ENCODE measurements at regions not wholly inside any gene's neighbourhood (a gene's known extent, or its start where the extent isn't known, plus 50 kb on each side); places are given as distances from the start of the nearest gene placed in this dataset.

DNA sequence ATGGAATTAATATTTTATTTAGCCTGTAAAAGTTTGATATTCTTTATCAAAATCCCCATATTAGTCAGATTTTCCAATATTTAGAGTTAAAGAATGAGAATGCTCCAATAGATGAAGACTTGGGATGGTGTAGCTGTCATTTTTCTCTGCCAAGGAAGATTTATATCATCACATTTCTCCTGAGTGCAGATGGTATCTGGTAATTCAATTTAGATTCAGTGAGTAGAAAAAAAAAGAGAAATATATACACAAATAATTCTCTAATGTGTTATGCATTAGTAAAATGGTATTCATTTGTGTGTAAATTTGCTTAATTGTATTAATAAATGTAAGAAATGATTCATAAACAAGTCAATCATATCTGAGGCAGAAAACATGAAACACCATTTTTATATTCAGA is 1508.7 kb upstream of the PCDH20 start:
- H3K4me3 Mint-ChIP-seq (ENCODE audit: unreplicated experiment): no peak overlapping the region

DNA sequence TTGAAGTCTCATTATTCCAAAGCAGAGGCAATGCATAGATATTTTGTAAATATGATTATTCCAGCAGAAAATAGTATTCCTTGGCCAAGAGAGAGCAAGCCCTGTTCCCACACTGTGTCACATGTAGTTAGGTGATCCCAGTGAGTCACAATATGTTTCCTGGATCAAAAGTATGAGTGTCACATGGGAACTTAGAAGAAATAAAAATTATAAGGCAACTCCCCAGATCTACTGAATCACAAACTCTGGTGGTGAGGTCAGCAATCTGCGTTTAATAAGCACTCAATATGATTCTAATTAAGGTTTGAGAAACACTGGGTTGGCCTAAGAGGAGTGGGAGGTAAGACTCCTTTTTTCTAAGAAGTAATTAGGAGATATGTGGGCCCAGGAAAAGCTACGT is 1504.5 kb upstream of the PCDH20 start:
- Mint-ChIP-seq H3K9me3 (ENCODE audit: low read depth) (no peaks in the 10 kb centered on the region), H3K4me3 (ENCODE audit: unreplicated experiment) (no peak overlapping the region), H3K36me3 (ENCODE audit: low read depth) (no peaks in the 10 kb centered on the region), H3K27ac (ENCODE audit: unreplicated experiment) (no peak overlapping the region), H3K4me1 (ENCODE audit: low read depth) (no peaks in the 10 kb centered on the region), H3K27me3 (ENCODE audit: low read depth) (no peaks in the 10 kb centered on the region)
- DNase-seq (ENCODE audit: low spot score): no peak
- TF ChIP-seq, protein P1, sequence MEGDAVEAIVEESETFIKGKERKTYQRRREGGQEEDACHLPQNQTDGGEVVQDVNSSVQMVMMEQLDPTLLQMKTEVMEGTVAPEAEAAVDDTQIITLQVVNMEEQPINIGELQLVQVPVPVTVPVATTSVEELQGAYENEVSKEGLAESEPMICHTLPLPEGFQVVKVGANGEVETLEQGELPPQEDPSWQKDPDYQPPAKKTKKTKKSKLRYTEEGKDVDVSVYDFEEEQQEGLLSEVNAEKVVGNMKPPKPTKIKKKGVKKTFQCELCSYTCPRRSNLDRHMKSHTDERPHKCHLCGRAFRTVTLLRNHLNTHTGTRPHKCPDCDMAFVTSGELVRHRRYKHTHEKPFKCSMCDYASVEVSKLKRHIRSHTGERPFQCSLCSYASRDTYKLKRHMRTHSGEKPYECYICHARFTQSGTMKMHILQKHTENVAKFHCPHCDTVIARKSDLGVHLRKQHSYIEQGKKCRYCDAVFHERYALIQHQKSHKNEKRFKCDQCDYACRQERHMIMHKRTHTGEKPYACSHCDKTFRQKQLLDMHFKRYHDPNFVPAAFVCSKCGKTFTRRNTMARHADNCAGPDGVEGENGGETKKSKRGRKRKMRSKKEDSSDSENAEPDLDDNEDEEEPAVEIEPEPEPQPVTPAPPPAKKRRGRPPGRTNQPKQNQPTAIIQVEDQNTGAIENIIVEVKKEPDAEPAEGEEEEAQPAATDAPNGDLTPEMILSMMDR (IDR thresholded peaks at IDR 0.05): no peak

More for the DNA sequence above, 1508.7 kb upstream of the PCDH20 start:
- H3K27me3 Mint-ChIP-seq (ENCODE audit: low read depth): no peaks in the 10 kb centered on the region
- DNase-seq (ENCODE audit: low spot score): no peak
- H3K9me3 Mint-ChIP-seq (ENCODE audit: low read depth): peaks cover 4% of the 10 kb centered on the region
- peaks cover 4% of the 10 kb centered on the region for H3K36me3 Mint-ChIP-seq (ENCODE audit: low read depth)
- H3K4me1 Mint-ChIP-seq (ENCODE audit: low read depth): no peaks in the 10 kb centered on the region
- no peak overlapping the region for H3K27ac Mint-ChIP-seq (ENCODE audit: unreplicated experiment)
- TF ChIP-seq, protein P1 (IDR thresholded peaks at IDR 0.05): no peak

DNA sequence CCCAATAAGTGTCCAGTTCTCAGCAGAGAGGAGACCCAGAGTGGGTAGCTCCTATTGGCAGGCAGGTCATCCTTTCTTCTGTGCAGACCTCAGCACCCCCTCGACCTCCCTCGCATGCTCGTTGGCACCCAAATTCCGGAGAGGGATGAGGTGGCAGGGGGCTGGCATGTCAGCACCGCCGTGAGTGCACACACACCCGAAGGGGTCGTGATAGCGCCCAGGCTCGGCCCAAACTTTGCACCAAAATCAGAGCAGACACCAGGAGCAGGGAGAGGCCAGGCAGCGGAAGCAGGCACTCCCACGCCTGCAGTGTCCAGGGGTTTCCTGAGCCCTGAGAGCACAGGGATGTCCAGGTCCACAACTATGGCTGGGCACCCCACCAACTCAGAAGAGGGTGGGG is 1503.8 kb upstream of the PCDH20 start:
- DNase-seq (ENCODE audit: low spot score): no peak
- Mint-ChIP-seq H3K27ac (ENCODE audit: unreplicated experiment) (no peak overlapping the region), H3K27me3 (ENCODE audit: low read depth) (no peaks in the 10 kb centered on the region), H3K9me3 (ENCODE audit: low read depth) (no peaks in the 10 kb centered on the region), H3K36me3 (ENCODE audit: low read depth) (no peaks in the 10 kb centered on the region), H3K4me3 (ENCODE audit: unreplicated experiment) (no peak overlapping the region), H3K4me1 (ENCODE audit: low read depth) (no peaks in the 10 kb centered on the region)
- TF ChIP-seq, protein P1 (IDR thresholded peaks at IDR 0.05): no peak

DNA sequence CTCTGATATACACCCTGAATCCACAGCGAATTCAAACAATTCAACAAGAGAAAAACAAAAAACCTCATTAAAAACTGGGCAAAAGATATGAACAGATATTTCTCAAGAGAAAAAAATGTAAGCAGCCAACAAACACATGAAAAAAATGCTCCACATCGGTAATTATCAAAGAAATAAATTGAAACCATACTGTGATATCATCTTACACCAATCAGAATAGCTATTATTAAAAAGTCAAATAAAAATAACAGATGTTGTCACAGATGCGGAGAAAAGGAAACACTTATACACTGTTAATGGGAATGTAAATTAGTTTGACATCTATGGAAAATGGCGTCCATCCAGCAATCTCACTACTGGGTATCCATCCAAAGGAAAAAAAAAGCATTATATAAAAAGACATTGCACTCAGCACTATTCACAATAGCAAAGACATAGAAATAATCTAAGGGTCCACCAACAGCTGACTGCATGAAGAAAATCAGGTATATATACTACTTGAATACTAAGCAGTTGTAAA is 1495.0 kb upstream of the PCDH20 start:
- TF ChIP-seq, protein P1 (IDR thresholded peaks at IDR 0.05): no peak
- Mint-ChIP-seq H3K27me3 (ENCODE audit: low read depth) (no peaks in the 10 kb centered on the region), H3K9me3 (ENCODE audit: low read depth) (no peaks in the 10 kb centered on the region), H3K4me1 (ENCODE audit: low read depth) (no peaks in the 10 kb centered on the region), H3K4me3 (ENCODE audit: unreplicated experiment) (no peak overlapping the region), H3K36me3 (ENCODE audit: low read depth) (no peaks in the 10 kb centered on the region), H3K27ac (ENCODE audit: unreplicated experiment) (no peak overlapping the region)
- DNase-seq (ENCODE audit: low spot score): no peak

DNA sequence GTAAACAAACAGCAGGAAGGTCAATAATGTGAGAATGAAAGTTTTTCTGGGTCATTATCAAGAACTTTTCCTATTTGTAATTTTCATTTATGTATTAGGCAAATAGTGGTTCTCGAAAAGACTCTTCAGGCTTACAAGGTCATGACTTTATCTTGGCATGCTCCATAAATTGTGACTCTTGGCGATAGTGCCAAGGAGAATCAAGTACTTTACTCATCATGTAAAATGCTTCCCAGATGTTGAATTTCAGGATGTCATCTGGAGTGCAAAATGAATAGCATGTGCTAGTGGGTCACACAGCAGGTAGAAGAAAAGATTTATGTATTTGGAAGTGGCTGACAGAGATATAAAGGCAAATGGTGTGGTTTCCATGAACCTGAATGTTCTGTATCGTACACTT is 1492.7 kb upstream of the PCDH20 start:
- H3K4me3 Mint-ChIP-seq (ENCODE audit: unreplicated experiment): no peak overlapping the region
- no peak overlapping the region for H3K27ac Mint-ChIP-seq (ENCODE audit: unreplicated experiment)
- no peaks in the 10 kb centered on the region for H3K4me1 Mint-ChIP-seq (ENCODE audit: low read depth)
- no peak for DNase-seq (ENCODE audit: low spot score)
- TF ChIP-seq, protein P1 (IDR thresholded peaks at IDR 0.05): no peak
- no peaks in the 10 kb centered on the region for H3K27me3 Mint-ChIP-seq (ENCODE audit: low read depth)
- no peaks in the 10 kb centered on the region for H3K36me3 Mint-ChIP-seq (ENCODE audit: low read depth)
- H3K9me3 Mint-ChIP-seq (ENCODE audit: low read depth): no peaks in the 10 kb centered on the region
